Trophoblast cell (in vitro differentiated cells and primary cell): ENCODE measurements at regions not wholly inside any gene's neighbourhood (a gene's known extent, or its start where the extent isn't known, plus 50 kb on each side); places are given as distances from the start of the nearest gene placed in this dataset.

Experiments
- DNase-seq, 2 donors: peaks; one replicate each; pipeline ENCODE4 v3.0.0-alpha.2; 2016
- H2AFZ ChIP-seq: 2 replicates; pipeline ENCODE4 v1.6.1; 2013; ENCODE audit warnings: low read length, moderate library complexity, mild to moderate bottlenecking; ENCODE audit not compliant: insufficient read depth, poor library complexity
- H2AK5ac ChIP-seq: 2 replicates; pipeline ENCODE4 v1.6.1; 2013; ENCODE audit warnings: mild to moderate bottlenecking, low read length
- H2BK120ac ChIP-seq: 2 replicates; pipeline ENCODE4 v1.6.1; 2013; ENCODE audit warnings: low read length, mild to moderate bottlenecking, moderate library complexity; ENCODE audit not compliant: insufficient read depth, poor library complexity
- H2BK12ac ChIP-seq: 2 replicates; pipeline ENCODE4 v1.6.1; 2013; ENCODE audit warnings: mild to moderate bottlenecking, low read length, moderate library complexity
- H2BK5ac ChIP-seq: 2 replicates; pipeline ENCODE4 v1.6.1; 2013; ENCODE audit warnings: low read length, low read depth, moderate library complexity, mild to moderate bottlenecking; ENCODE audit not compliant: poor library complexity
- H3K14ac ChIP-seq: 2 replicates; pipeline ENCODE4 v1.6.1; 2013; ENCODE audit warnings: mild to moderate bottlenecking, low read length
- H3K18ac ChIP-seq: 2 replicates; pipeline ENCODE4 v1.6.1; 2013; ENCODE audit warnings: mild to moderate bottlenecking, low read length
- H3K23ac ChIP-seq: 2 replicates; pipeline ENCODE4 v1.6.1; 2013; ENCODE audit warnings: low read length
- H3K27ac ChIP-seq: 2 replicates; pipeline ENCODE4 v1.5.1; 2013; ENCODE audit warnings: low read depth, mild to moderate bottlenecking, inconsistent platforms, low read length, moderate library complexity
- H3K27me3 ChIP-seq: 2 replicates; pipeline ENCODE4 v1.6.1; 2013; ENCODE audit warnings: inconsistent platforms, mild to moderate bottlenecking, low read length, moderate library complexity; ENCODE audit not compliant: insufficient read depth
- H3K36me3 ChIP-seq, 2 experiments: 1 replicate in 1 of 2; 2 replicates in 1 of 2; pipeline ENCODE4 v1.6.1; 2013; ENCODE audit warnings: low read length in 2 of 2, mild to moderate bottlenecking in 2 of 2, moderate library complexity in 1 of 2; ENCODE audit not compliant: insufficient read depth in 2 of 2, control insufficient read depth in 1 of 2
- H3K4ac ChIP-seq: 2 replicates; pipeline ENCODE4 v1.6.1; 2013; ENCODE audit warnings: low read depth, mild to moderate bottlenecking, low read length, moderate library complexity
- H3K4me1 ChIP-seq, 2 experiments: 1 replicate in 1 of 2; 2 replicates in 1 of 2; pipeline ENCODE4 v1.6.1; 2013; ENCODE audit warnings: low read length in 2 of 2, mild to moderate bottlenecking in 2 of 2, moderate library complexity in 1 of 2; ENCODE audit not compliant: insufficient read depth in 2 of 2, control insufficient read depth in 1 of 2
- H3K4me2 ChIP-seq: 2 replicates; pipeline ENCODE4 v1.6.1; 2013; ENCODE audit warnings: inconsistent platforms, mild to moderate bottlenecking, low read length, moderate library complexity
- H3K4me3 ChIP-seq: 2 replicates; pipeline ENCODE4 v1.5.1; 2013; ENCODE audit warnings: mild to moderate bottlenecking, low read depth, low read length, inconsistent platforms
- H3K79me1 ChIP-seq: one replicate; pipeline ENCODE4 v1.6.1; 2013; ENCODE audit warnings: low read length
- H3K79me2 ChIP-seq: 2 replicates; pipeline ENCODE4 v1.6.1; 2013; ENCODE audit warnings: low read length, mild to moderate bottlenecking; ENCODE audit not compliant: control insufficient read depth, insufficient read depth, poor library complexity
- H3K9ac ChIP-seq: 2 replicates; pipeline ENCODE4 v1.6.1; 2013; ENCODE audit warnings: mild to moderate bottlenecking, low read length
- H3K9me3 ChIP-seq: 2 replicates; pipeline ENCODE4 v1.6.1; 2013; ENCODE audit warnings: low read depth, mild to moderate bottlenecking, control low read depth, inconsistent platforms, low read length; ENCODE audit not compliant: insufficient read depth
- H4K12ac ChIP-seq: 2 replicates; pipeline ENCODE4 v1.6.1; 2013; ENCODE audit warnings: low read depth, mild to moderate bottlenecking, low read length, moderate library complexity
- H4K8ac ChIP-seq: 2 replicates; pipeline ENCODE4 v1.6.1; 2013; ENCODE audit warnings: low read depth, mild to moderate bottlenecking, low read length, moderate library complexity
- H4K91ac ChIP-seq: one replicate; pipeline ENCODE4 v1.6.1; 2013; ENCODE audit warnings: low read depth, mild to moderate bottlenecking, low read length, moderate library complexity
- WGBS: extraction: QIAGEN DNeasy Blood & Tissue Kit; methylation state at CpG from one replicate; pipeline ENCODE4 v1.1.7; 2013; ENCODE audit warnings: missing lambda C conversion rate; ENCODE audit not compliant: insufficient read length, insufficient coverage; ENCODE audit errors: extremely low coverage; 5-methylcytosine and 5-hydroxymethylcytosine counted together

DNA sequence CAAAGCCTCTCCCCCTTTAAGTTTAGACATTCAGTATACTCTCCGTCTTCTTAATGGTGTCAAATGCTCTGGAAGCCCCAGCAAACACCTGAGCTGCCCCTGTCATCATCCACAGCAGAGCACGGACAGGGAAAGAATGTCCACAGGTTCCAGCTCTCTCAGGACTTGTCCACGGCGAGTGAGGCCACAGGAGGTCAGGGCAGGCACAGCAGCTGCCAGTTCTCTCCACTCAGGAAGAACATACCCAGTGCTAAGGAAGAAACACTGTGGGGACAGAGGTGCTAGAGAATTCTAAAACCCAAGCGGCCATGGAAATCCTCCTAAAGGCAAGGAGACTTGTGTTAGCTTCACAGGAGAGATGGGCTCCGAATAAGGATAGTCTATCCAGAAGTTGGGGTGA, 132.0 kb upstream of the SERP2 start:
- H4K12ac ChIP-seq: no peak overlapping the region
- H3K4me1 ChIP-seq: peaks cover 13 to 15% of the 10 kb centered on the region in 2 experiments
- no peak overlapping the region for H2AK5ac ChIP-seq
- H3K9ac ChIP-seq: no peak overlapping the region
- no peak overlapping the region for H2AFZ ChIP-seq
- no peak overlapping the region for H2BK5ac ChIP-seq
- H3K79me2 ChIP-seq: no peaks in the 10 kb centered on the region
- H4K8ac ChIP-seq: no peak overlapping the region
- H3K4me2 ChIP-seq: no peak overlapping the region
- no peak for DNase-seq
- no peaks in the 10 kb centered on the region for H3K27me3 ChIP-seq
- no peak overlapping the region for H3K14ac ChIP-seq
- no CpG with 5 or more reads among the region's 6 CpGs for WGBS
- no peak overlapping the region for H4K91ac ChIP-seq
- H3K36me3 ChIP-seq: no peaks in the 10 kb centered on the region
- H3K79me1 ChIP-seq: peaks cover 6% of the 10 kb centered on the region
- H3K4ac ChIP-seq: no peak overlapping the region
- H2BK120ac ChIP-seq: no peak overlapping the region
- no peak overlapping the region for H3K18ac ChIP-seq
- no peaks in the 10 kb centered on the region for H3K9me3 ChIP-seq
- no peak overlapping the region for H3K4me3 ChIP-seq
- no peak overlapping the region for H3K23ac ChIP-seq
- H3K27ac ChIP-seq: no peak overlapping the region
- no peak overlapping the region for H2BK12ac ChIP-seq

DNA sequence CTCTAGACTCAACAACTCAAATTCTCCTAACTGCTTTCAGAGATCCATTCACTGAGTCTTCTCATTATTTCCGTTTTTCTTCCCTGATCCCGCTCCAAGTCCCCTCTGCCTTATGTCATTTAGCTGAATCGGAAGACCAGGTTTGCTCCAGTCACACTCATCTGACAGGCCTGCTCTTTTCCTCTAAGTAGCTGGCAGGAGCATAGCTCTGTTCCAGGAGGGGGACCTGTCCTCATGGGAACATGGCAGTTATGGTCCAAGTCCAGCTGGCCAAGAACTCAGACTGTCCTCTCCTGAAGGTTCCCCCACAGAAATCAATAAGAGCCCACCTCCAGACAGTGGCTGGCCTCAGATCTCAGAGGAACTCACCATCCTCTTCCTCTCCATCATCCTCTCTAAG, 130.9 kb upstream of the SERP2 start:
- H3K9ac ChIP-seq: no peak overlapping the region
- DNase-seq: no peak
- WGBS: no CpG with 5 or more reads among the region's 3 CpGs

DNA sequence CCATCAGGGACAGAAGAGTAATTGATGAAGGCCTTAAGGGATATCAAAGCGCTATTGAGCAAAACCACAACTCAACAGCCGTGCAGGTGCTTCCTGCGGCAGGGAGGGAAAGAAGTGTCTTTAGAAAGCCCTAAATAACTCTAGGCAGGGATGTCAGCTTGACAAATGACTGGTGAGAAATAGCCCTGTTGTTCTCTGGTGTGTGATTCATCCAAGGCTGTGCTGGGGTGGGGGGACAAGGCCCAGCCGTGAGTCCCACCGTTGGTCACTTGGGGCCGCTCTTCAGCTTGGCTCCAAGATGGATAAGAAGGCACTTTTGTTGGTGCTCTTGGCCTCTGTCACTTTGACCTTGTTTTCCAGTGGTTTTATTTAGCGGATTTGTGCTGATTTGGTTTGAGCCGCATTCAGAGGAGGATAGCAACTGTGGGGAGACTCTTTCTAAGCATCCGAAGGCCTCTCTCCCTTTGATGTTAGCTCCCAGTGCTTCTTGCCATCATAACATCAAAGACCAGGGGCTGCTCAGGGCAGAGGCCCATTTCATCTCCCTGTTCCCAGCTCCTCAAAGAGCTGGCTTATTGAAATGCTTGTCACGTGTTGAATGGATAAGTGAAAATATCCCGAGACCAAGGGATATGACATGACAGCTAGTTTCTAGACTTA, 130.3 kb upstream of the SERP2 start:
- Histone ChIP-seq H3K36me3 (no peaks in the 10 kb centered on the region), H3K9ac (no peak overlapping the region), H3K14ac (no peak overlapping the region), H3K4me3 (no peak overlapping the region), H2BK120ac (peak overlapping the region; percentile 81), H3K23ac (no peak overlapping the region), H2AK5ac (no peak overlapping the region), H3K9me3 (no peaks in the 10 kb centered on the region), H3K4ac (no peak overlapping the region), H4K91ac (peak overlapping the region; percentile 77), H4K12ac (no peak overlapping the region), H2BK12ac (peak overlapping the region; percentile 51), H3K18ac (no peak overlapping the region), H3K27ac (no peak overlapping the region), H3K79me2 (no peaks in the 10 kb centered on the region), H2BK5ac (peak overlapping the region; percentile 26), H2AFZ (no peak overlapping the region), H3K27me3 (no peaks in the 10 kb centered on the region), H4K8ac (peak overlapping the region; percentile 11), H3K4me2 (no peak overlapping the region), H3K4me1 (peaks cover 13 to 15% of the 10 kb centered on the region in 2 experiments), H3K79me1 (peaks cover 9% of the 10 kb centered on the region)
- peak; percentile 61 to 65 for DNase-seq
- no CpG with 5 or more reads among the region's 11 CpGs for WGBS

More for the DNA sequence above, 130.9 kb upstream of the SERP2 start:
- Histone ChIP-seq H3K4me3 (no peak overlapping the region), H3K4me2 (no peak overlapping the region), H3K14ac (no peak overlapping the region), H2AK5ac (no peak overlapping the region), H2BK12ac (peak overlapping the region; percentile 29), H2AFZ (no peak overlapping the region), H3K36me3 (no peaks in the 10 kb centered on the region), H3K79me1 (peaks cover 6% of the 10 kb centered on the region), H3K79me2 (no peaks in the 10 kb centered on the region), H2BK5ac (no peak overlapping the region), H3K4me1 (peaks cover 13 to 15% of the 10 kb centered on the region in 2 experiments), H3K27me3 (no peaks in the 10 kb centered on the region), H4K12ac (no peak overlapping the region), H3K9me3 (no peaks in the 10 kb centered on the region), H4K91ac (no peak overlapping the region), H3K18ac (no peak overlapping the region), H3K23ac (no peak overlapping the region), H4K8ac (no peak overlapping the region), H3K4ac (no peak overlapping the region), H2BK120ac (no peak overlapping the region), H3K27ac (no peak overlapping the region)

DNA sequence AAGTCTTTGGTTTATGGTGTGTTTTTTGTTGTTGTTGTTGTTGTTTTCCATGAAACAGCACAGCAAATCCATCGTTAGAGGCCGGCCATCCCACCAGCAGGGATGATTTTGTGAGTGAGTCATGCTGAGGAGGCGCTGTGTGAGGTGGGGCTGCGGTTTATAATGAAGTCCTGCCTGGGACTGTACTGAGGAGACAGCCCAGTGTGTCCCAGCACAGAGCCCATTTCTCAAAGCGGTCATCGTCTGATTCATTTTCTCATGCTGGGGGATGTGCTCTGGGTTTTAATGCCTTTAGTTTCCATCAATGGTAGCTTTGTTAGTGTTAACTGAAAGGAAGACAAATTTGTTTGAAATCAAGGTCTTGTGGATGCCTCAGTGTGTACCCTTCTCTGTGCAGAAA, 129.3 kb upstream of the SERP2 start:
- H3K4ac ChIP-seq: no peak overlapping the region
- H3K9me3 ChIP-seq: no peaks in the 10 kb centered on the region
- WGBS: no CpG with 5 or more reads among the region's 6 CpGs

More for the DNA sequence above, 129.3 kb upstream of the SERP2 start:
- peak; percentile 22 to 53 for DNase-seq
- H3K4me3 ChIP-seq: no peak overlapping the region
- no peak overlapping the region for H4K12ac ChIP-seq
- no peaks in the 10 kb centered on the region for H3K79me2 ChIP-seq
- H3K27ac ChIP-seq: no peak overlapping the region
- peaks cover 11% of the 10 kb centered on the region for H3K79me1 ChIP-seq
- H2AFZ ChIP-seq: peak overlapping the region; percentile 10
- H3K4me1 ChIP-seq: peaks cover 14 to 17% of the 10 kb centered on the region in 2 experiments
- peak overlapping the region; percentile 95 for H2BK12ac ChIP-seq
- peak overlapping the region; percentile 81 for H2BK120ac ChIP-seq
- H3K27me3 ChIP-seq: no peaks in the 10 kb centered on the region
- no peak overlapping the region for H4K8ac ChIP-seq
- H2AK5ac ChIP-seq: no peak overlapping the region
- H3K14ac ChIP-seq: no peak overlapping the region
- no peak overlapping the region for H3K4me2 ChIP-seq
- H3K9ac ChIP-seq: no peak overlapping the region
- no peak overlapping the region for H3K23ac ChIP-seq
- H3K36me3 ChIP-seq: no peaks in the 10 kb centered on the region
- peak overlapping the region; percentile 49 for H2BK5ac ChIP-seq
- no peak overlapping the region for H3K18ac ChIP-seq
- H4K91ac ChIP-seq: peak overlapping the region; percentile 77
